SU-DHL-6 (cell line): ENCODE measurements at regions not wholly inside any gene's neighbourhood (a gene's known extent, or its start where the extent isn't known, plus 50 kb on each side); places are given as distances from the start of the nearest gene placed in this dataset.

Experiments used
- H2AFZ ChIP-seq: fragments of 200-600 bp; sonication (generic); 2 replicates; pipeline ENCODE4 v1.6.1; 2014; ENCODE audit warnings: low read depth, mild to moderate bottlenecking, moderate library complexity, mixed read lengths, antibody characterized with exemption, low read length; ENCODE audit not compliant: severe bottlenecking
- H3F3A ChIP-seq: fragments of 200-600 bp; shearing (Covaris generic); 2 replicates; pipeline ENCODE4 v1.6.0; 2016; ENCODE audit warnings: antibody characterized with exemption, mild to moderate bottlenecking; ENCODE audit not compliant: insufficient read depth
- H3K27ac ChIP-seq: fragments of 200-600 bp; sonication (generic); 2 replicates; pipeline ENCODE4 v1.5.1; 2016; ENCODE audit warnings: low read depth, mild to moderate bottlenecking, low read length, moderate library complexity, mixed read lengths
- H3K27me3 ChIP-seq: fragments of 200-600 bp; sonication (generic), shearing (Covaris generic); 2 replicates; pipeline ENCODE4 v1.6.0; 2014; ENCODE audit warnings: mild to moderate bottlenecking, low read length
- H3K36me3 ChIP-seq: fragments of 200-600 bp; sonication (generic); 2 replicates; pipeline ENCODE4 v1.6.1; 2014; ENCODE audit warnings: mild to moderate bottlenecking, low read length, mixed read lengths
- H3K4me2 ChIP-seq: fragments of 300-600, 200-600 bp; shearing (Covaris generic), sonication (generic); 2 replicates; pipeline ENCODE4 v1.6.0; 2014; ENCODE audit warnings: low read length, low read depth, mild to moderate bottlenecking; ENCODE audit not compliant: poor library complexity, severe bottlenecking
- H3K4me3 ChIP-seq: fragments of 200-600 bp; sonication (generic); 2 replicates; pipeline ENCODE4 v1.5.1; 2014; ENCODE audit warnings: antibody characterized with exemption, low read length, mild to moderate bottlenecking, mixed read lengths; ENCODE audit not compliant: insufficient read depth, poor library complexity, severe bottlenecking
- H3K79me2 ChIP-seq: fragments of 200-600 bp; sonication (generic); 2 replicates; pipeline ENCODE4 v1.6.1; 2014; ENCODE audit warnings: mild to moderate bottlenecking, low read length, moderate library complexity; ENCODE audit not compliant: insufficient read depth
- H3K9ac ChIP-seq: fragments of 200-600 bp; sonication (generic); 2 replicates; pipeline ENCODE4 v1.7.0; 2014; ENCODE audit warnings: mild to moderate bottlenecking, low read length
- H3K9me2 ChIP-seq: fragments of 200-600 bp; sonication (generic); replicated peaks from 2 replicates; pipeline ENCODE4 v1.6.1; 2014; ENCODE audit warnings: low read length; ENCODE audit not compliant: insufficient read depth
- H3K9me3 ChIP-seq: fragments of 200-600 bp; sonication (generic); 2 replicates; pipeline ENCODE4 v1.6.1; 2014; ENCODE audit warnings: low read length, mixed read lengths; ENCODE audit not compliant: insufficient read depth
- H4K20me1 ChIP-seq: fragments of 200-600 bp; sonication (generic); 2 replicates; pipeline ENCODE4 v1.6.1; 2014; ENCODE audit warnings: low read depth, mild to moderate bottlenecking, antibody characterized with exemption, low read length, moderate library complexity, mixed read lengths
- EZH2phosphoT487 ChIP-seq: fragments of 200-600 bp; sonication (generic), shearing (Covaris generic); conservative IDR thresholded peaks from 2 replicates; pipeline ENCODE4 v1.6.1; 2018; ENCODE audit warnings: mild to moderate bottlenecking, antibody characterized with exemption, low read length, moderate library complexity, mixed read lengths
- TF ChIP-seq, protein P1 (sequence below): fragments of 200-600 bp; sonication (generic); IDR thresholded peaks from one replicate; pipeline ENCODE4 v1.5.1; 2017; ENCODE audit warnings: antibody characterized with exemption, mild to moderate bottlenecking, low read length, moderate library complexity; ENCODE audit not compliant: insufficient read depth, poor library complexity, severe bottlenecking

GRCh38 chrX:109841869-109842579, 109.0 kb upstream of the ACSL4 start:
- H3K4me3 ChIP-seq, result no peak overlapping the region
- no peaks in the 10 kb centered on the region for H3K9me2 ChIP-seq
- no peaks in the 10 kb centered on the region for H4K20me1 ChIP-seq
- no peaks in the 10 kb centered on the region for H3K9me3 ChIP-seq
- H3K4me2 ChIP-seq, result no peak overlapping the region
- no peak overlapping the region for H3K27ac ChIP-seq
- H3K27me3 ChIP-seq, result no peaks in the 10 kb centered on the region
- no peaks in the 10 kb centered on the region for H3F3A ChIP-seq
- no peaks in the 10 kb centered on the region for H3K79me2 ChIP-seq
- H3K36me3 ChIP-seq, result no peaks in the 10 kb centered on the region
- TF ChIP-seq EZH2phosphoT487, result no peak
- TF ChIP-seq, protein P1, sequence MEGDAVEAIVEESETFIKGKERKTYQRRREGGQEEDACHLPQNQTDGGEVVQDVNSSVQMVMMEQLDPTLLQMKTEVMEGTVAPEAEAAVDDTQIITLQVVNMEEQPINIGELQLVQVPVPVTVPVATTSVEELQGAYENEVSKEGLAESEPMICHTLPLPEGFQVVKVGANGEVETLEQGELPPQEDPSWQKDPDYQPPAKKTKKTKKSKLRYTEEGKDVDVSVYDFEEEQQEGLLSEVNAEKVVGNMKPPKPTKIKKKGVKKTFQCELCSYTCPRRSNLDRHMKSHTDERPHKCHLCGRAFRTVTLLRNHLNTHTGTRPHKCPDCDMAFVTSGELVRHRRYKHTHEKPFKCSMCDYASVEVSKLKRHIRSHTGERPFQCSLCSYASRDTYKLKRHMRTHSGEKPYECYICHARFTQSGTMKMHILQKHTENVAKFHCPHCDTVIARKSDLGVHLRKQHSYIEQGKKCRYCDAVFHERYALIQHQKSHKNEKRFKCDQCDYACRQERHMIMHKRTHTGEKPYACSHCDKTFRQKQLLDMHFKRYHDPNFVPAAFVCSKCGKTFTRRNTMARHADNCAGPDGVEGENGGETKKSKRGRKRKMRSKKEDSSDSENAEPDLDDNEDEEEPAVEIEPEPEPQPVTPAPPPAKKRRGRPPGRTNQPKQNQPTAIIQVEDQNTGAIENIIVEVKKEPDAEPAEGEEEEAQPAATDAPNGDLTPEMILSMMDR, result no peak
- H3K9ac ChIP-seq, result no peak overlapping the region
- H2AFZ ChIP-seq, result no peak overlapping the region

- Histone ChIP-seq H3K79me2 (no peaks in the 10 kb centered on the region), H3K27ac (no peak overlapping the region), H4K20me1 (no peaks in the 10 kb centered on the region), H3F3A (no peaks in the 10 kb centered on the region), H3K36me3 (no peaks in the 10 kb centered on the region), H3K4me3 (no peak overlapping the region), H3K27me3 (no peaks in the 10 kb centered on the region), H2AFZ (no peak overlapping the region), H3K9me2 (no peaks in the 10 kb centered on the region), H3K9ac (no peak overlapping the region), H3K4me2 (no peak overlapping the region), H3K9me3 (no peaks in the 10 kb centered on the region)
- TF ChIP-seq EZH2phosphoT487, result no peak
- TF ChIP-seq, protein P1, result no peak
Measured at GRCh38 chrX:109842611-109843010, 109.6 kb upstream of the ACSL4 start.

- Histone ChIP-seq H3K36me3 (no peaks in the 10 kb centered on the region), H2AFZ (no peak overlapping the region), H3K9me3 (no peaks in the 10 kb centered on the region), H3K27me3 (no peaks in the 10 kb centered on the region), H3K4me2 (no peak overlapping the region), H3F3A (no peaks in the 10 kb centered on the region), H3K79me2 (no peaks in the 10 kb centered on the region), H3K9me2 (no peaks in the 10 kb centered on the region), H3K4me3 (no peak overlapping the region), H4K20me1 (no peaks in the 10 kb centered on the region), H3K9ac (no peak overlapping the region), H3K27ac (no peak overlapping the region)
- TF ChIP-seq, protein P1, result no peak
- no peak for TF ChIP-seq EZH2phosphoT487
Measured at GRCh38 chrX:109843963-109844751, 111.1 kb upstream of the ACSL4 start.
